HG03045 (cell line): ENCODE measurements at regions not wholly inside any gene's neighbourhood (a gene's known extent, or its start where the extent isn't known, plus 50 kb on each side); places are given as distances from the start of the nearest gene placed in this dataset.

Experiments
- ATAC-seq: cut with Tn5 transposase; IDR thresholded peaks from one replicate; pipeline ENCODE4 v1.9.1; 2021; ENCODE audit warnings: mild to moderate bottlenecking, moderate library complexity; ENCODE audit not compliant: unreplicated experiment

DNA sequence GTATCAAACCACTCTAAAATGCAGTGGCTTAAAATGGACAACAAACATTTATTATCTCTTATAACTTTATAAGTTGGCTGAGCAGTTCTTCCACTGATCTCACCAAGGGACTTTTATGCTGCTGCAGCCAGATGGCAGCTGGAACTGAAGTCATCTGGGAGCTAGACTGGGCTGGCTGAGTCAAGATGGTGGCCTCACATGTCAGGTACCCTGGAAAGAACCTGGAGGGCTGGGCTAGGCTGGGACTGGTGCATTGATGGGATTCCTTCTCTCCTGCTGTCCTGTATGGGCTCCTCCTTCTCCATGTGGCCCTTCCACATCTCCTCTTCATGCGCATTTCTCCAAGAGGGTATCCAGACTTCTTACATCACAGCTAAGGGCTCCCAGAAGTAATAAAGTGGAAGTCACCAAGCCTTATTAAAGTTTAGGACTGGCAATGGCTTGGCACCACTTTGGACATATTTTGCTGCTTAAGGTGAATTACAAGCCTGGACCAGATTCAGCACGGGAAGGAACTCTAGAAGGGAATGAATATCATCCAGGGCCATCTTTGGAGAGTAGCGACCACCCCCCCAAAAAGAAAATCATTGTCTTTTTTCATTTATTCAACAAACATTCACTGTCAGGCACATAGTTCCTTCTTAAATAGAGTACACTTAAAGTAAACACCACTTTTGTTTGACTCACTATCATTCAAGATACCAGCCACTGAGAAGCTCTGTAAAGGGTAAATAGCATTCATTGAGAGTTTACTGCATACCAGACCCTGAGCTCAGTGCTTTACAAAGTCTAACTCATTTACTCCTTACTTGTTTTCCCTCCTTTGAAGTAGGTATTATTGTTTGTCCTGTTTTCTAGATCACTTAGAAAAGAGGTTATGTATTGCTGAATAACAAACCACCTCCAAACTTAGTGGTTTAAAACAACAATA lies 138.0 kb downstream of the ZFP36L2 start:
- no peak for ATAC-seq

- no peak for ATAC-seq
Measured at GRCh38 chr2:43087413-43087812, 139.0 kb downstream of the ZFP36L2 start.

- no peak for ATAC-seq
Measured at GRCh38 chr2:43086451-43087221, 139.8 kb downstream of the ZFP36L2 start.

GRCh38 chr2:43085929-43086328 lies 140.5 kb downstream of the ZFP36L2 start:
- no peak for ATAC-seq

GRCh38 chr2:43085505-43085904 lies 140.9 kb downstream of the ZFP36L2 start:
- no peak for ATAC-seq

GRCh38 chr2:43084699-43085091 lies 141.7 kb downstream of the ZFP36L2 start:
- no peak for ATAC-seq

DNA sequence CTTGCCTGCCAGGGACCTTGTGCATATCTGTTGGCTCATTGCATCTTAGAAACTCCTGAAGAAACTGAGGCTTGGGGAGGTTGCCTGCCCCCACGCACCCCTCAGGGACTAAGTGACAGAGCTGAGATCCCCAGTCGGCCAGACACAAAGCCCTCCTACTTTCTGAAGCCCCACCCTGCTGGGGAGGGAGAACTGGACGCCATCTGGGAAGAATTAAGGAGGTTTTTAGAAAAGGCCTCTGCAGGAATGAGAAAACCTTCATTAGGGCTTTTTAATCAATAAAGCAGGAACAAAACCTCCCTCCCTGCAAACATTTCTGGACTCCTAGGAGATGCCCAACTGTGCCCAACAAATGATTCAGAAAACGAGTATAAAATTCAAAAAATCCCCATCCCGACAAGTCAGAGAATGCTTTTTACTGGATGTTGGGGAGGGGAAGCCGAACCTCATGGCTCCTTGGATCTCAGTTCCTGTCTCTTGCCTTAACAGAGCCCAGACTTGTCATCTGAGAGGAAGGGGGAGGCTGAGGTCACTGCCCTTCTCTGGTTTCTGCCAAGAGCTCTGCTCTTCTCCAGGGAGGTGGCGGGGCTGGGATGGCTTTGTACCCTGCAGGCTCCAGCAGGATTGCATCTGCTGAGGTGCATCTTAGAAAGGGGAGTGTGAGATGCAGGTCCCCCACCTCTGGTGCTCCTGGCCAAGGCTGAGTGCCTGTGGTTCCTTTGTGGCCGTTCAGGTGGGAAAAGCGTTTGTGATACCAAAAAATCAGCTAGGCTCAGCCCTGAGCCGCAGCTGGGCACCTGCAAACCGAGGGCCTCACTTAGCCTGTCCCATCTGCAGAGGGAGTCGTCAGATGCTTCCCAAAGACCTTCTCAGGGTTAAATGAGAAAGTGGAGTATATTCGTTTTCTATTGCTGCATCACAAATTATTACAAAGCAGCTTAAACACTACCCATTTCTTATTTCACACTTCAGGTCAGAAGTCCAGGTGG lies 142.4 kb downstream of the ZFP36L2 start:
- no peak for ATAC-seq

DNA sequence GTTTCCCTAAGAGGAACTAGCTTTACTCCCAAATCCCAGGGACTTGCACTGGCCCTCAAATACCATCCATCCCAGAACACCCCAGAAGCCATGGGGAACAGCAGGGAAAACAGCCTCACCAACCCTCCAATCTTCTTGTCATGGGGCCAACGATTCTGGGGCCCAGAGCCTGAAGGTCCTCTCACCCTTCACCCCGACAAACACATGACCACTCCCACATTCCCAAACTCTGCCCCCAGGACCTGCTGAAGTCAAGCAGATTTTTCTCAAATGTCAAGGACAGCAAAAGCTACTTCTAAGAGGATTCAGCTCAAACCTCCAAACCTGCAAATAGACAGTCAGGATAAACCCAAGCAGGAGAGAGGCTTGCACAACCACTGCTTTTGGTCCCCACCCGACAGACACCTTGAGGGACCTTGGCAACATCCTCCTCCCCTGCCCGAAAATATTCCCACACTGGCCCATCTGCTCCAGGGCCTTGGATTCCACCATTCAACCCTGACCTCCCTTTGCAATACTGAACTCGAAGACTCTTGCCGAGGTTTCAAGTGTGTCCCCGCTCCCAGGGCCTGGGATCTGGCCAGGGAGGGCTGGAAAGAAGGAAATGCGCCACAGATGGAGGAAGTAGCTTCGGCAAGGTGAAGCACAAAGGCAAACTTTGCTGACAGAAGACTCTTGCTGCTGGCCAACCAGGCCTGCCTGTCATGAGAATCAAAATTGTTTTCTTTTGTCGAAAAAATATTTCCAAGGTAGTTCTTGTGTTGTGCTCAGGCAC lies 143.3 kb downstream of the ZFP36L2 start:
- ATAC-seq = no peak

DNA sequence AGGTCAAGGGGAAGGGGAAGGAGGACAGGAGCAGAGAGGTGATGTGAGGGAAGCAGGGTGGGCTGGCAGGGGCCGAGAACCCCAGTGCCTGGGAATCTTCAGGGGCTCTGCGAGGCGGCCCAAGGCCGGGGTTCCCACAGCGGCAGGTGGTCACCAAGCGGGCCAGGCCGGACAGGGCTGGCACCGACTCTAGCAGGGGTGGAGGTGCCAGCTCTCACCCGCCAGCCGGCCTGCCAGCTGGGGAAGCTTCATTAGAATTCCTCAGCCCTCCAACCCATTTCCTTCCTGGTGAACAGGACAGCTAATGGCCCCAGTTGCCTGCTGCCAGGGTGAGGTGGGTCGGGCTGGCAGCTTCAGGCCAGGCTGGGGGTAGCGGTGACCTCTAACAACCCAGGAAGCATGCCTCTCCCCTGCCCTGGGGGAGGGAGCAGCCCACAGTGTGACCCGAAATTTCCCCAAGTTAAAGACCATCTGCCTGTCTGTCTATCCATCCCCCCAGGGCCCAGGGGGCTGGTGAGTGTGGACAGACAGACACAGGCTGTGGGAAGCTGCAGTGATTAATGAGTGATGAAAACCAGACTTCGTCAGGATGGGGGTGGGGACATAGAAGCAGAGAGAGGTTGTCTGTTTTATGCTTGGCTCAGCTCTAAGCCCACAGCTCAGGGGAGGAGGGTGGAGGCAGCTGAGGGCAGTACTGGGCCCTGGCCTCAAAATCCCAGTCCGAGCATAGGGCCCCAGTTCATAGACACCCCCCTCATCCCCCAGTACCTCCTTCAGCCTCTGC lies 144.1 kb downstream of the ZFP36L2 start:
- no peak for ATAC-seq

DNA sequence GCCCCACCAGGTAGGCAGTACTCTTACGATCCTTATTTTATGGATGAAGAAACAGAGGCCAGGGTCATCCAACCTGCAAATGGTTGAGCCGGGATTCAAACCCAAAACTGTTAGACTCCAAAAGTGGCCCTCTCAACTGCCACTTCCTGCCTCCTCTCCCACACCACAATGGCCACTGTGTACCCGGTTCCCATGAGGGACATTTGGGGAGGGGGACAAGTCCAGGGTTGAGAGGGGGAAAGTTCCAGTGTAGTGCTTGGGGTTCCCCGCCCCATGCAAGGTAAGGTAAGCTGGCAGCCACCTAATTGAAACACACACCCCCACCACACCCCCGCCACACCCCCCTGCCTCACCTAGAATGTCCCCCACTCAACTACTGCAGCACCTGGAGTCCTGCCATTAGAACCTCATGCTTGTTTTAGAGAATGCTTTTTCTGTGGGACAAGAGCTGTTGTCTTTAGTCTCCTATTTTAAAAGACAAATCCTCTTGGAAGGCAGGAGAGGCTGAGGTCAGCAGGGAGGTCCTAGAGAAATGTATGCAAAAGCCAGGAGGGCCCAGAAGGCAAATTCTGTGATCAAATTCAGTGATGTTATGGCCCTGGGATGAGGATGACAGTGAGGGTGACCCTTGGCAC lies 145.2 kb downstream of the ZFP36L2 start:
- ATAC-seq = no peak

DNA sequence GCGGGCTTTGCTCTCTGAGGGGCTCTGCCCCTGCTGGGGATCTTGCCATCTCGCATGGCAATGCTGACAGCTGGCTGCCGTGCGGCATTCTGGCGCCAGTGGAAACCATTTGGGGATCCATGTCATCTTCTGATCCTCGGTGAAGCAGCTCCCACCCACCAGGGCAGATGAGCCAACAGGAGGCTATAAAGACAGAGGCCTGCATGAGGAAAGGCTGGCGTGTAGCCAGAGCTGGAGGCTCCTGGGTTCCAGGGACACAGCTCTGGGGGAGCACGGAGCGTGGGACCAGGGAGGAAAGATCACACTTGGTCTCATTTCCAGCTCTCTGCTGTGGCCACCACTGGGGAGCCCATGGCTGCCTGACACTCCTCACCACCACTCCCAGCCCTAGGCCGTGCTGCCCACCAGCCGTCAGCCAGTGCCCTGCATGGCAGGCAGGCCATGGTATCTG lies 145.8 kb downstream of the ZFP36L2 start:
- ATAC-seq = no peak

DNA sequence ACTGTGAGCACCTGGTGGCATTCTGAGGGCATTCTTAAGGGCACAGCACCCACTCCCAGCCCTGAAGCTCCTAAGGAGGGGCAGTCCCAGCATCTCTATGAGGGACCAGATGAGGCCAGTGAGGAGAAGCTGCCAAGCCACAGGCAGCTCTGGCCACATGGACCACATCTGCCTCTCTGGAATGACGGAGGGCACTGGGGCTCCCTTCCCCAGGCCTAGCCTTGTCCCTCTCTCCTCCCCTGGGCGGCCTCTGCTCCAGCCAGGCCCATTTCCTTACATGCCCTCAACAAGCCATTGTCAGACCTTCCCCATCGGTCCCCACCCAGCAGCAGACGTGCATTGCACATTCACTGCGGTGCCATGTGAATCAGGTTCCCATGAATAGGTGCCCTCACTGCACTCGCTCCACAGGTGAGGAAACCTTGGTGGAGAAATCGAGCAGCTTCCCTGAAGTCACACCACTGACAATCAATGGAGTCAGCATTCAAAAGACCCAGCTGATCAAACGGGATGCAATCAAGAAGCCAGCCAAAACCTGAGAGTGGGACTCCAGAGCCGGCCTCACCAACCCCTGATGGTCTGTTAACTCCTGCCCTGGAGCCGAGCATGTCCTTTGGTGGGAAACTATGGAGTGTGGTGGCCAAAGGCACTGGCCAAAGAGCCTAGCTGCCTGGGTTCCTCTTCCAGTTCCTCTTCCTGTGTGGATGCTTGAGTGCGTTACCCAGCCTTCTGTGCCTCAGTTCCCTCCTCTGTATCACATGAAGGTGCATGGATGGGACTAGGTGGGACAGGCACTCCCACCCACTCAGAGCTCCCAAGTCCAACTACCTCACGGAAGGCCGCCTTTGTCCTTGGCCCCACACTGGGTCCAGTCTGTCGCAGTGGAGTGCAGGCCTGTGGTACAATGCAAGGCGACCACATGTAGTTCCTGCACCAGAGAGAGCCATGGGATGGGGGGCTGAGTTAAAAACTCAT lies 147.3 kb downstream of the ZFP36L2 start:
- ATAC-seq = no peak

DNA sequence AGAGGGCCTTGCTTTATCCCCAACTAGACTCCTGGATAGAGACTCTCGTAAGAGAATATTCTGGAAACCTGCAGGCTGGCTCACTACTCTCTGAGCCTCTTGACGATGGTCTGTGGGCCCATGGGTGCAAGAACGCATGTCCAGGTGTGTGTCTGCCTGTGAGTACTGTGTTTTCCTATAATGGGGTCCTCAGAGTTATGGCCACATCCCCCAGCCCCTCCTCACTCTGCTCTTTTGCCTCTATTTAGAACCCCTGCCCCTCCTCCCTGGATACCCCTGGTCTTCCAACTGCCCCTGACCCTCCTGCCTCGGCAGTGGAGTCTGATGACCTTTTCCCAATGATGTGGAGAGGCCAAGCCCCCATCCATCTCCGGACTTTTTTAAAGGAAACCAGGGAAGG lies 148.1 kb downstream of the ZFP36L2 start:
- ATAC-seq = no peak

DNA sequence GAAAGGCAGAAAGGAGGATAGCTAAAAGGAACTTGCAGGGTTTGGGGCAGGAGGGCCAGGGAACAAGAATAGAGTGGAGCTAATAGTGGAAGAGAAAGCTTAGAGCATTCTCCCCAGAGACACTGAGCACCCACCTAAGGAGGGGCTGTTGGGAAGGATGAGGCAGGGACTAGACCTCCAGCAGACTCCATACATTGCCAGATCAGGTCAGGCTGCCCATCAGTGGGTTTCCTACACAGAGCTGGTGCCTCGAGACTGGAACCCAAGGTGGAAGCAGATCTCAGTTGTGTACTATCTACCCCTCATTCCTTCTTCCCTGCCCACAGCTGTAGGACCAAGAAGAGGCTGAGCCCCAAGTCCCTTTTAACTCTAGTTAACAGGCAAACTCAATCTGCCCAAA lies 148.5 kb downstream of the ZFP36L2 start:
- no peak for ATAC-seq

DNA sequence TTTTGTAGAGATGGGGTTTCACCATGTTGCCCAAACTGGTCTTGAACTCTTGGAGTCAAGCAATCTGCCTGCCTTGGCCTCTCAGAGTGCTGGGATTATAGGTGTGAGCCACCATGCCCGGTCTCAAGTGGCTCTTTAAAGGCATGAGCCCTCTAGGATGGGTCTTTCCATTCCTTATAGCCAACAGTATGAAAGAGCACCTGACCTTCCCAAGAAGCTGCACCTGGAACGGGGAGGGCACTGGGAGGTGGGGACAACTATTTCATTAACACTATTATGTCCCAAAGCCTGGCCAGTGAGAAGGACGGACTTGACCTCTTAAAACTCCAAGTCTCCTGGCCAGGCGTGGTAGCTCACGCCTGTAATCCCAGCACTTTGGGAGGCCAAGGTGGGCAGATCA lies 149.7 kb downstream of the ZFP36L2 start:
- ATAC-seq = no peak

DNA sequence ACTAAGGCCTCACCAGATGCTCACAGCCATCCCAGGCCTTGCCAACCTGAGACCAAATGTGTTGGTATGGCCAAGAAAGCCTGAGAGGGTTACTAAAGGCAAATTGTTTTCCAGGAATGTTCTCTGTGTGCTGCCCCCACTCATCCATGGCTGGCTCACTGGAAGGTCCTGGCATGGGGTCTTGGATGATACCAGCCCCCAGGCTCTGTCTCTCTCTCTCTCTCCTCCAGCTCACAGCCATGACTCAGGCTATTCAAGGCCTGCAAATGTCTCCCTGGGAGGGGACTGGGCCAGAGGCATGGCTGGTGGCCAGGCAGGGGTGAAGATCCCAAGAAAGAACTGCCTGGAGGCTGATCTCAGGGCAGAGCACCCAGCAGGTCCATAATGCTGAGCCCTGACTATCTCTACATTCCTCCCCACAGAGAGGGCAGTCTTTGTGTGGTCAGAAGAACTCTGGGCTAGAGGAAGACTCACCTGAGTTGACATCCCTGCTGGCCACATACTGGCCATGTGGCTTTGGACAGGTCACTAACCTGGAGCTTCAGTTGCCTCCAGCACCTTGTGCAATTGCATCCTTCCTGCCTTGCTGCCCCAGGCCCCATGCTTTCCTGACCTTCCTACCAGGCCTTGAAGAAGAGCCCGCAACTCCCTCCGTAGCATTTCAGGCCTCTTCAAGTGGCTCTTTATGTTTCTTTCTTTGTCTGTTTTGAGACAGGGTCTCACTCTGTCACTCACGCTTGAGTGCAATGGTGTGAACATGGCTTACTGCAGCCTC lies 150.4 kb downstream of the ZFP36L2 start:
- ATAC-seq = no peak

DNA sequence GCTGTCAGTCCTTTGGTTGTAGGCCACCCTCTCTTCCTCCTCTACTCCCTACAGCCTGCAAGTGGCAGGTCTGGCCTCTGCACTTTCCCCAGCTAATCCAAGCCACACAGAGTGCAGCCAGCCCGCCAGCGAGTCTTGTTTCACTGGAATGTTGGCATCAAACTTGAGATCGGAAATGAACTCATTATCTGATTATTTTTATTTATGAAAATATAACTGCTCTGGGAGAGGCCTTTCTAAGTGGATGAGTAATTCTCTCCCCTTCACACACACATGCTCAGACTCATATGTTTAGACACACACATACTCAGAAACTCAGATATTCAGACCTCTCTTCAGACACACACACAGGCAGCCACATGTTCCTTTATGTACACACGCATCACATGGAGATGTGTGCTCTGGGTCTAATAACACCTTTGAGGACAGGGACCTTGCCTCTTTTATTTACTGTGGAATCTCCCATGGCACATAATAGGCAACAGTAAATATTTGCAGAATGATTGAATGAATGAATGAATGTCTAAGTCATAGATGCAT lies 151.3 kb downstream of the ZFP36L2 start:
- no peak for ATAC-seq
